ENCODE measurements at regions not wholly inside any gene's neighbourhood (a gene's known extent, or its start where the extent isn't known, plus 50 kb on each side); places are given as distances from the start of the nearest gene placed in this dataset.

- WGBS: 88% methylated on average over 3 of the region's 3 CpGs
- Histone ChIP-seq H3K36me3 (ENCODE audit: control insufficient read depth in 4 of 4, insufficient read depth in 3 of 4, low read depth in 1 of 4, low read length in 3 of 4) (no peaks in the 10 kb centered on the region), H3K4me1 (ENCODE audit: control insufficient read depth in 4 of 4, insufficient read depth in 4 of 4, low read length in 3 of 4) (no peaks in the 10 kb centered on the region), H3K4me3 (ENCODE audit: low read depth in 1 of 3, low read length in 3 of 3) (no peak overlapping the region), H3K27ac (ENCODE audit: low read depth in 1 of 2, low read length in 2 of 2) (no peak overlapping the region), H3K27me3 (ENCODE audit: control insufficient read depth in 4 of 4, insufficient read depth in 4 of 4, low read length in 3 of 4) (peaks cover 0 to 2% (median 0%) of the 10 kb centered on the region in 4 donors), H3K9ac (ENCODE audit: low read depth in 1 of 2, low read length in 2 of 2) (no peak overlapping the region), H3K9me3 (ENCODE audit: control insufficient read depth in 4 of 4, low read length in 3 of 4) (no peaks in the 10 kb centered on the region)
- no peak for DNase-seq (ENCODE audit: low spot score)
- TF ChIP-seq TAF1 (conservative IDR thresholded peaks at IDR 0.05): no peak
- no peak for TF ChIP-seq HNF4A (conservative IDR thresholded peaks at IDR 0.05)
- no peak for TF ChIP-seq RAD21 (IDR thresholded peaks at IDR 0.05)
- TF ChIP-seq MAX (IDR thresholded peaks at IDR 0.05): no peak
- no peak for TF ChIP-seq RXRA (IDR thresholded peaks at IDR 0.05)
- TF ChIP-seq CTCF (IDR thresholded peaks at IDR 0.05; ENCODE audit: low read depth, low read length, missing input control): no peak
These were observed 513.2 kb upstream of the NBEA start for GRCh38 chr13:34428911-34429310.

DNA sequence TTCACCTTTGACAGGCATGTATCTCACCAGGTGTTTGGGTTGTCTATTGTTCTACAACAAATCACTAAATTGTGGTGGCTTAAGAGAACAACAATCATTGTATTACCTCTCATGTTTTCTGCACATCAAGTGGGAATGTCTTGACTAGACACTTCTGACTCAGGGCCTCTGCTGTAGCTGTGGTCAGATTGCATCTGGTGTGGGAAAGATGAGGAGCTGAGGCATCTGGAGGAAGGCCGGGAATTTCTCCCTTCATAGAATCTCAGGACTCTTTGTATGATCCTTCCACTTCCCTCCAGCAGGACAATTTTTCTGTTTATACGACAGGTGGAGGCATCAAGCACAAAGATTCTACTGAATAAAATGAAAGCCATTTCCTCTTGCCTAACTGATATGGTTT lies 511.8 kb upstream of the NBEA start:
- no peaks in the 10 kb centered on the region for H3K4me1 ChIP-seq (ENCODE audit: control insufficient read depth in 4 of 4, insufficient read depth in 4 of 4, low read length in 3 of 4)
- H3K27ac ChIP-seq (ENCODE audit: low read depth in 1 of 2, low read length in 2 of 2): no peak overlapping the region
- H3K4me3 ChIP-seq (ENCODE audit: low read depth in 1 of 3, low read length in 3 of 3): no peak overlapping the region
- WGBS: 80% methylated on average over 2 of the region's 2 CpGs
- no peaks in the 10 kb centered on the region for H3K36me3 ChIP-seq (ENCODE audit: control insufficient read depth in 4 of 4, insufficient read depth in 3 of 4, low read depth in 1 of 4, low read length in 3 of 4)
- no peaks in the 10 kb centered on the region for H3K9me3 ChIP-seq (ENCODE audit: control insufficient read depth in 4 of 4, low read length in 3 of 4)
- no peak overlapping the region for H3K9ac ChIP-seq (ENCODE audit: low read depth in 1 of 2, low read length in 2 of 2)
- DNase-seq (ENCODE audit: low spot score): no peak
- TF ChIP-seq YY1 (IDR thresholded peaks at IDR 0.05) (no peak), SP1 (IDR thresholded peaks at IDR 0.05) (no peak), GABPA (IDR thresholded peaks at IDR 0.05 in 1 of 2, conservative IDR thresholded peaks at IDR 0.05 in 1 of 2) (no peak), RXRA (IDR thresholded peaks at IDR 0.05) (no peak), MAX (IDR thresholded peaks at IDR 0.05) (no peak), RAD21 (IDR thresholded peaks at IDR 0.05) (no peak), TAF1 (conservative IDR thresholded peaks at IDR 0.05) (no peak), EGR1 (IDR thresholded peaks at IDR 0.05; ENCODE audit: low read depth in 2 of 2) (no peak), ATF3 (IDR thresholded peaks at IDR 0.05) (no peak), REST (IDR thresholded peaks at IDR 0.05) (no peak), ZBTB33 (IDR thresholded peaks at IDR 0.05) (no peak), CTCF (IDR thresholded peaks at IDR 0.05; ENCODE audit: low read depth, low read length, missing input control) (no peak), FOXA1 (IDR thresholded peaks at IDR 0.05) (no peak), FOXA2 (IDR thresholded peaks at IDR 0.05) (no peak), HNF4A (conservative IDR thresholded peaks at IDR 0.05) (no peak)
- H3K27me3 ChIP-seq (ENCODE audit: control insufficient read depth in 4 of 4, insufficient read depth in 4 of 4, low read length in 3 of 4): peaks cover 0 to 2% (median 0%) of the 10 kb centered on the region in 4 donors

Measured in liver (tissue), 8 donors.